Brain microvascular endothelial cell (primary cell): ENCODE measurements at regions not wholly inside any gene's neighbourhood (a gene's known extent, or its start where the extent isn't known, plus 50 kb on each side); places are given as distances from the start of the nearest gene placed in this dataset.

Source experiments
- DNase-seq: peaks from one replicate; pipeline ENCODE4 v3.0.0-alpha.2; 2020
- H3K27ac ChIP-seq: fragments of 250-450 bp; sonication (Bioruptor Pico); 2 replicates; pipeline ENCODE4 v1.5.1; 2020; ENCODE audit warnings: mild to moderate bottlenecking, moderate library complexity
- H3K27me3 ChIP-seq: fragments of 250-450 bp; sonication (Bioruptor Pico); replicated peaks from 2 replicates; pipeline ENCODE4 v1.5.1; 2020; ENCODE audit warnings: mild to moderate bottlenecking
- H3K36me3 ChIP-seq: fragments of 250-450 bp; sonication (Bioruptor Pico); replicated peaks from 2 replicates; pipeline ENCODE4 v1.5.1; 2020; ENCODE audit warnings: mild to moderate bottlenecking
- H3K4me3 ChIP-seq: 2 replicates; pipeline ENCODE4 v1.5.1; 2011; ENCODE audit warnings: low read depth, mild to moderate bottlenecking, control low read depth, low read length, moderate library complexity
- CTCF ChIP-seq: IDR thresholded peaks from 2 replicates; pipeline ENCODE4 v1.5.1; 2011; ENCODE audit warnings: low read depth, mild to moderate bottlenecking, moderate library complexity, low read length, control low read depth, inconsistent platforms; ENCODE audit errors: missing control alignments
- in situ Hi-C: cut with HindIII; loops from 2 replicates; pipeline ENCODE4 v1.10.0; 2017; ENCODE audit warnings: low sequenced_read_pairs, low pct_ligation_motif_present

DNA sequence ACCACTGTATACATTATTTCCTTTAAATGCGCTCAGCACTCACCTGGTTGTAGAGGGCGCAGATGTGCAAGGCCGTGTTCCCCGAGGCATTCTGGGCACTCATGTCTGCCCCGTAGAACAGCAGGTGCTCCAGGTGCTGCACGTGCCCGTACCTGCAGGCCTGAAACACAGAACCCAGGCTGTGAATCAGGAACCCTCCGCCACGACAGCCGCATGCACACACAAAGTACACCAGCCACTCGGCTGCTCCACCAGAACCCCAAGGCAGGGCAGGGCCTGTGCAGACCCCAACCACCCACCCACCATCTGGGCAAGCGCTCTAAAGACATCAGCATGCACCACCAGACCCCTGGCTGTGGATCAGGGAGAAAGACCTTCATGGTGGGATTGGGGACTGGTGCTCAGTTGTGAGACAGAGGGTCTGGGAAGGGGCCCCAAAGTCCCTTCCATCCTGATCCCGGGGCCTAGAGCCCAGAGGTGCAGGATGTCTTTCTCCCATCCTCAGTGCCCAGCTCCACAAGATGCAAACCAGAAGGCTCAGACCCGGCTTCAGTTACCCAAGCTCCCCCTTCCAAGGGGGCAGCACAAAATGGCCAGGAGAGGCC lies 177.2 kb downstream of the SHANK2 start:
- in situ Hi-C loops: no loop called here
- no peak for TF ChIP-seq CTCF
- Histone ChIP-seq H3K36me3 (no peaks in the 10 kb centered on the region), H3K27me3 (no peaks in the 10 kb centered on the region), H3K4me3 (no peak overlapping the region), H3K27ac (no peak overlapping the region)
- DNase-seq: no peak

- in situ Hi-C loops: no loop called here
- TF ChIP-seq CTCF: no peak
- H3K4me3 ChIP-seq: no peak overlapping the region
- no peaks in the 10 kb centered on the region for H3K36me3 ChIP-seq
- no peak overlapping the region for H3K27ac ChIP-seq
- no peak for DNase-seq
- no peaks in the 10 kb centered on the region for H3K27me3 ChIP-seq
Observed at GRCh38 chr11:71071736-71072509, 180.5 kb downstream of the SHANK2 start.

DNA sequence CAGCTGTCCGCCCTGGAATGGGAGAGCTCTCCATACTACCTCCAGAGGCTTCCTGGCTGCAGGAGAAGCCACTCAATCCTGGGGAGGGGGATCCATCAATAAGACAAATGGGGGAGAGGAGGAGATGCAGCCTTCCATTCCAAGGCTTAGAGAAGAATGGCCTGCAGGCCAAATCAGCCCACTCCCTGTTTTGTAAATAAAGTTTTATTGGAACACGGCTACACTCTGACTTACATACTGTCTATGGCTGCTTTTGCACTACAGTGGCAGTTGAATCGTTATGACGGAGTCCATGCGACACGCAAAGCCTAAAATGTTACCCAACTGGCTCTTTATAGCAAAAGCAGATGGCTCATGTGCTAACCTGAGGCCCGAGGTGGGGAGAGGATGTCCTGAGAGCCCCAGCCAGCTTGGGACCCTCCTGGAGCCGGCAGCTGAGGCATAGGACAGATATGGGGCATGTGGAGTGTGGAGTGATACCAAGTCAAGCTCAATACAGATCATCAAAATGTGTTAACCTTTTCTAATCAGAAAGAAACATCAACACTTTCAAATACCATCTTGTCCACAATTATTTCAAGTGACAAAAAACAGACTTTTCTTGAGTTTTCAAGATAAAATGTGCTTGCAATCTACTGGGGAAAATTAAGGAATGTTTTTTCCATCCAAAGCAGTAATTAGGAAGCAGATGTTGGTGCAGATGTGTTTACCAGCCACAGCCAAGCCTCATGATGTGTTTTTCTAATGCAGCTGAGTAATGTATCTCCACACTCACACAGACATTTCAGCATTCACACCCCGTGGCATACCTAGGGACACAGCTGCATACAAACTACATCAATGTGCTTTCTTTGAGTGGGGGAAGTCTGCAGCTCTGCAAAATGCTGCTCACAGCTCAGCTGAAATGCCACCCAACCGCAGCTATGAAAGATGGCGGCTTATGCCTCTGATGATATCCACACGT lies 181.6 kb downstream of the SHANK2 start:
- DNase-seq: no peak
- no peak overlapping the region for H3K27ac ChIP-seq
- in situ Hi-C loops: no loop called here
- H3K4me3 ChIP-seq: no peak overlapping the region
- no peaks in the 10 kb centered on the region for H3K36me3 ChIP-seq
- TF ChIP-seq CTCF: no peak
- no peaks in the 10 kb centered on the region for H3K27me3 ChIP-seq

- no peak overlapping the region for H3K4me3 ChIP-seq
- no peak overlapping the region for H3K27ac ChIP-seq
- H3K27me3 ChIP-seq: no peaks in the 10 kb centered on the region
- DNase-seq: no peak
- in situ Hi-C loops: no loop called here
- TF ChIP-seq CTCF: no peak
- no peaks in the 10 kb centered on the region for H3K36me3 ChIP-seq
Observed at GRCh38 chr11:71068963-71069362, 183.4 kb downstream of the SHANK2 start.

- Histone ChIP-seq H3K4me3 (no peak overlapping the region), H3K27me3 (no peaks in the 10 kb centered on the region), H3K27ac (no peak overlapping the region), H3K36me3 (no peaks in the 10 kb centered on the region)
- TF ChIP-seq CTCF: no peak
- DNase-seq: no peak
- in situ Hi-C loops: no loop called here
Observed at GRCh38 chr11:71067753-71068152, 184.6 kb downstream of the SHANK2 start.
